Activated CD4-positive, alpha-beta T cell treated with anti-CD3 and anti-CD28 coated beads for 1 hour (primary cell): ENCODE measurements at regions not wholly inside any gene's neighbourhood (a gene's known extent, or its start where the extent isn't known, plus 50 kb on each side); places are given as distances from the start of the nearest gene placed in this dataset.

Experiments
- DNase-seq: peaks from one replicate; pipeline ENCODE4 v3.0.0-alpha.2; 2020

DNA sequence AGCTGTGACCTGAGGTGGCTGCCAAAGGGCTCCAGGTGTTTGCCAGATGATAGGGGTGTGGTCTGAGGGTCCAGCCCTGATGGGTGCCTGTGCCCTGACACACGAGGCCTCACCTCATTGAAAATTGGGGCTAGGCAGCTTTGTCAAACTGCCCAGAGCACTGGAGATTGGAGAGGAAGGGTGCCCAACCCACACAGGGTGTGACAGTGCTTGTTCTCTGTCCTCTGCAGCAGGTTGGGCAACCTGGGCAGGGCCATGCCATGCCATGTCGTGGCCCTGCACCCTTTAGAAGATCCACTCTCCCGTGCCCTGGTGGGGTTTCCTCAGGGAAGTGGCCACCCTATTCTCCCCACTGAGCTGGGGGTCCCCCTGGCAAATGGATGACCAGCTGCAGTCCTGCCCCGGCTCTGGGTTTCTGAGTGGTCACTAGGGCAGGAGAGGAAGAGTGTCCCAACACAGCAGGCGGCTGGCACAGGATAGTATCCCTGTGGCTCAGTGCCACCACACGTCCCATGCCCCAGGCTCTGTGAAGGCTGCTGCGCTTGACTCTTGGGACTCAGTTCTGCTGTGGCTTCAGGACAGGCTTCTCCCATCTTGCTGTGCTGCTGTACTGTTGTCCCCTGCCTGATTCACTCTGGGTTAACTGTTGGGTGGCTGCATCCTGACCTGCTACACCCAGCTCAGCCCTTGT is 100.8 kb upstream of the PITX1 start:
- no peak for DNase-seq

DNA sequence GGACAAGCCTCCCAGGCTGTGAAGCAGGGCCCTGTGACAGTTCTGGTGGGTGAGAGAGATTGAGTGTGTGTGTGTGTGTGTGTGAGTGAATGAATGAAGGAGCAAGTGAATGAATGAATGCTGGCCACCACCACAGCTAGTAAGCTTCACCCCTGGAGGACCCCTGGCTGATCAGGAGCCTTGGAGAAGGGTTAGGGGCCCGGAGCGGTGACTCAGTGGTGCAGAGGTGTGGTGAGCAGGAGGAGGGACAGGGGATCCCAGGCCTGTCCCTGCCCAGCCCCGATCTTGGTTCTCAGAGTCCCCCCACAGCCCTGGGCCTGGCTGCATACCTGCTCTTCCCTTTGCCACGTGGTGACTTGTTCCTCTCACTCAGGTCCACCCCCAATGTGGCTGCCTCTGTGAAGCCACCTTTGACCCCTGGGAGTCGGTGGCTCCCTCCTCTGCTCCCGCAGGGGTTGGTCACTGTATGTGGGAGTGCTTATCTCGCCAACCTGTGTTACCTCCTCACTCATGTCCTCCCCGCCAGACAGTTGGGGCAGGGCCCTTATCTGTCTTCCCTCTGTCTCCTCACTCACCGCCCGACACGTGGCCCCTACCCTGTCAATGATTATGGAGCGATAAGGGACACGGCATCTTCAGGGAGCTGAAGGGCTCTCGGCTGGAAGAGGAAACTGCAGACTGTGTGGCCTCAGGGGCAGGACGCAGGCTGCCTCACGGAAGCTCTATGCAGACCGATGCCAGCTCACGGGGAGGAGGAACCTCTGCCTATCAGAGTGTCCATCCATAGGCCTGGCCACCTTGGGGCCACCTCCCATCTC is 99.9 kb upstream of the PITX1 start:
- no peak for DNase-seq

DNA sequence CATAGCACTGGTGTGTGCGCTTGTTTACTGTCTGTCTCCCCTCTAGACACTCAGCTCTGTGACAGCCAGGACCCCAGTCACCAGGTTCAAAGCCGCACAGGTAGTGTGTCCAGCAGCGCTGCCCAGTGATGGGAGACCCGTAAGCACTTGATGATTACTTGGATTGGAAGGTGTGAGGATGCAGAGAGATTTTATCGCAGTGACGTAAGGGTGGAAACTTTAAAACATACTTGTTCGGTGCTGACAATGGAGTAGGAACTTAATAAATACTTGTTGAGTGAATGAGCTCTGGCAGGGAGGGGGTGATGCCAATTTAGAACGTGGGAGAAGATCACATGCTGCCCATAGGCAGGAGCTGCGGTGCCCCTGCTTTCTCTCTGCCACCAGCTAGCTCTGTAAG is 99.2 kb upstream of the PITX1 start:
- DNase-seq, result no peak

DNA sequence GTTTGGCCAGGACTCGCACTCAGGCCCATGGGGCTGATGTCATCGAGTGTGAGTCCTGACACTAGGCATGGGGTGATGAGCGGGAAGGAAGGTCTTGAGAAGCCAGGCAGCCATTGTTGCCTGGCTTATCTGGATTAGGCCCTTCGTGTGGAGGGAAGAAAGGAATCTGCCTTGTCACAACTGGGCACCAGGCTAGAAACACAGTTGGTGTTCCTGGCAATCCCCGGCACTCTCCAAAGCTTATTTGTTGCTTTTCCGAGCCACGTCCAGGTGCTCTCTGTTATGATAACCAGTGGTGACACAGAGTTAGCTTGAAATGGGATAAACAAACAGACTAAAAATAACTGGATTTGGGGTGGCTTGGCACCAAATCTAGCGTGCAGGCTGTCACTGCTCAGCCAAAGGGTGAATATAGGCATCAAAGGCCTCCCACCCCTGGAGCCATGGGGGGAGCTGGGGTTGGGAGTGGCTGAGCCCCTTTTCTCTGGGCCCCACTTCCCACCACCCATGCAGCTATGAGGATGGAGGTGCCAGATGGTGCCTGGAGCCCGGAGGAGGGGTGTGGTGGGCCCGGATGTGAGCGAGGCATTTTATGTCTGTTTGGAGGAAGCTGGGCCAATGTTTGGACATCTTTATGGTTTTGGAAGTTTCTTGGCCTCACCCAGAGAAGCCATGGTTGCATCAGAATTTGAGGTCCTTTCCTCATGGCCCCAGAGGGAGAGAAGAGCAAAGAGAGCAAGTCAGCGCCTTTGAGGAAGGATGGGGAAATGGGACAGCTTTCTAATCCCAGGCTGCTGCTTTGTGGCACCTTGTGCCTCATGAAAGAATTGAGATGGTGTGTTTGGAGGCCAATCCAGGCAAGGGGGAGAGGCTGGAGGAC is 98.0 kb upstream of the PITX1 start:
- no peak for DNase-seq

DNA sequence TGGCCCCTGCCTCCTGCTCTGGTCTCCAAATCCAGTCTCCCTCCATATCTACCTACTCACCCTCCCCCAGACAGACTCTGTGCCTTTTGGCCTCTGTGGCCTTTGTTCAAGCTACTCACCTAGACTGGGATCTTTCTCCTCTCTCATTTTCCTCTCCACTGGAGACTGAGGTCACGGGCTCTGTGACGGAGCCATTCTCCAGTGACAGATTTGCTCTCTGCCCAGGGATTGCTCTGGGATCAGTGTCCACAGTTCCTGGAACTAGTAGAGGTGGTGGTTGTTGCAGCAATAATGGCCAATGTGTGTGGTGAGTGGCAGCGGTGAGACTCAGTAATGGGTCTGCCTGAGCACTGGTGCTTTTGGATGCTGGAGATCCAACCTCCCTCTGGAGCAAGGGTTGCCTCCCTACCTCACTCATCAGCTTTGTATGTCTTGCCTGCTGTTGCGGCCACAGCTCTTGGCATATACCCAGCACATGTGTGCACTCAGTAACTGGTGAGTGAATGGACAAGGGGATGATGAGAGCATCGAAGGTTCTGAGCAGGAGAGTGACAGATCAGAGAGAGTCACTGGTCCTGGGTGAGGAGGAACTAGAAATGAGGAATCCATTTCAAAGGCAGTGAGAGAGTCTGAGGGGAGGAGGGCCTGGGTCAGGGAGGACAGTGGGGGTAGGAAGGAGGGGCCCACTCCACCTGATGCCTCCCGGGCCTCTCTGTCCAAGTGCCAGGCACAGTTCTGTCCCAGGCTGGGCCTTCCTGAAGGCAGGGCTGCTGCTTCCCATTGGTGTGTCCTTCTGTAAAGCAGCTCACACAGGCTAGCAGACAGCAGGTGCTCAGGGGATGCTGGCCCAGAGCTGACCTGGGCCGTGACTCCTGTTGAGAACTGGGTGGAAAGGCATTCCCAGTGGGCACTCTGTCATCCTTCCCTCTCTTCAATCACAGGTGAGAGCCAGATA is 96.5 kb upstream of the PITX1 start:
- no peak for DNase-seq

DNA sequence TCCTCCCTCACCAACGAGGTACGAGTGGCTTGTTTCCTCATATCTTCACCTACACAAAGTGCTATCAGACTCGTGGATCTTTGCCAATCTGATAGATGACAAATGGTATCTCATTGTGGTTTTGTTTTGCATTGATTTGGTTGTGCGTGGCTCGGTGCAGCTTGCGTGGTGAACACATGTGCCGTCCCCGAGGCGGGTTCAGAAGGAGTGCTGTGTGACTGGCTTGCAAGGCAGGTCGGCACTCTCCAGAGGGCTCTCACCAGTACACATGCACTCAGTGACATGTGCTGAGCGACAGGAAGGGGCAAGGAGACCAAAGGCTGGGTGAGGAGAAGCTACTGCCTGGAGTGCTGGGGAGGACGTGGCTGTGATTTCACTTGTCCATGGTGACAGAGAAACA is 95.3 kb upstream of the PITX1 start:
- no peak for DNase-seq

DNA sequence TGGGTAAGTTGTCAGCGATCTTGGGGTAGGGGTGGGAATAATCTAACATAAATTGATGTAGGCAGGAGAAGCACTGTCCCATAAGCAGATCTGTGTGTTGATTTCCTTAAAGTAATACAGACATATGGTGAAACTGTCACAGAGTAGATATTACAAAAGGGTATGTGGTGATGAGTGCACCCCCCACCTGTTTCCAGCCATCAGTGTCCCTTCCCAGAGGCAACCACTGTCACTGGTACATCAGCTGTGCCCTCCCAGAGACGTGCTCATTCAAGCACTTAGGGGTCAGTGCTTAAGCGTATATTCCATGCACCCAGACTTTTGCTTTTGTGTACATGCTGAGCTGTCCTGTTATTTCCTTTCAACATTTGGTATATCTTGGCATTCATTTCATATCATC is 94.3 kb upstream of the PITX1 start:
- no peak for DNase-seq

DNA sequence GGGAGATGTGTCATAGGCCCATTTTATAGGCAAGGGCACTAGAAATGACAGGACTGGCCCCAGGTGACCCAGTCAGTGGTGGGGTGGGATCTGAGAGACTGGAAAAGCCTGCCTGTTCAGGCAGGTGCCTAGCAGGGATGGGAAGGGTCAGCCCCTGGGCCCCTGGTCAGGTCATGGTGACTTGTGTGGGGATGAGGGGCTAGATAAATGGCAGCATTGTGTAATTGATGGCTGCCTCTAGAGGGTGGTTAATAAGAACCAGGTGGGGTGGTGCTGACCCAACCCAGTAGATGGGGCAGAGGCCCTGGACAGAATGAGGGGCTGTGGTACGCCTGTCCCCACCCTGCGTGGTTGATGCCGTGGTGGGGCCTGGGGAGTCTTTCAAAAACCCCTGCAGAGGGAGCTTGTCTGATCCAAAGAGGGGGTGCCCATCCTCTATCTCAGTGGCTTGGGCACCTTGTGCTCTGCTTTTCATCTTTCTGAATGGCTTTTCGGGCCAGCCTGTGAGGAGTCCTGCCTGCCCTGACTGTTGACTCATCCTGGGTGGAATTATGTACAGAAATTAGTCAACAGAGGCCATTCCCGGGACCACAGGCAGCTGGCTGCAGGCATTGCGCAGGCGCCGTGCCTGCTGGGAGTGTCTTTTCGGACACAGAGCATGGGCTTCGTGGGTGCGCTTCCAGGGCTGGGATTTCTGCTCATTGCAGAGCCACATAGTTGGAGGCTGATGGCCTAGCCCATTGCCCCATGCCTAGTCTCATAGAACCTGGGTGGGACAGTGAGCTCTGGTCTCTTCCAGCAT is 93.6 kb upstream of the PITX1 start:
- no peak for DNase-seq

DNA sequence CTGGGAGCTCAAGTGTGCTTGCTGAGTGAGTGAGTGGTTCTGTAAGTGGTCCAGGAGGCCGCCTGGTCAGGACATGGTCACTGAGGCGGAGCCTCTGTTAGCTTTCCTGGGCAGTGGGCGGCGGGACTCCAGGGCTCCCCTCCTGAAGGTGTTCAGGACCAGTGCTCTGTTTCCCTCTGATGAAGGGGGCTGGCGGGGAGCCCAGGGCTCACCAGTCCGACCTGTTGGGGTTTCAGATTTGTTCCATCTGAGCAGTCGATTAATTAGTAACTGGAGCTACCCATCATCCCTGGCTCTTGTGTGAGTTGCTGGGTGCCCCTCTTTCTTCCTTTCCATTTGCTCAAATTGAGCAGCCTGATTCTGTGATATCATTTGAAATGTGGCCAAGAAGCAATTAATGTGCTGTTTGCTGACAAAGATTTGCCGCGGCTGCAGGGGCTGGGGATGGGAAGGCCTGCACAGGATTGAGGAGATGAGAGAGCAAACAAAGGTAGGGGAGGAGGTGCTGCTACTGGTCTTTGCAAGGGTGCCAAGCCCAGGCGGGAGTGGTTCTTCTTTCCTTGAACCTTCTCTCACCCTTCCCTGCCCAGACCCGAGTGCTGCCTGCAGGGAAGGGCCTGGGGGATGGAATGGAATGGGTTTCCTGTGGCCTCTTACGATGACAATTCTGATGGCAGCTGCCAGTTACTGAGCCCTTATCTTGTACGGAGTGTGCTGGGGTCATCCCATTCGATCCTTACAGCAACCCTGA is 92.8 kb upstream of the PITX1 start:
- DNase-seq, result no peak

DNA sequence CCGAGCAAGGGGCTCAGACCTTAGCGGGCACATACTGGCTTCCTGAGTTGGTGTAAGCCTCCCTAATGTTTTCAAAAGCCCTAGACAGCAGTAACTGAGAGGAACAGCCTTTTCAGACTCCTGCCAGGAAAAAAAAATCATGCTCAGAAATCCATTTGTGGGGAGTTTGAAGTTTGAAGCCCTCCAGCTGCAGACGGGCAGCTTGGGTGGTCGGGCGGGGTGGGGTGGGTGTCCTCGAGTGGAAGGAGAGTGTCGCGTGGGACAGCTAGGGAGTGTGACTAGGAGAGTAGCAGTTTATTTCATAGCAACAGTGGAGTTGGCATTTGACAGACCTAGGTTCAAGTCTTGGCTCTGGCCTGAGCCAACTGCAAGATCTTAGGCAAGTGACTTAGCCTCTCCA is 90.7 kb upstream of the PITX1 start:
- no peak for DNase-seq

DNA sequence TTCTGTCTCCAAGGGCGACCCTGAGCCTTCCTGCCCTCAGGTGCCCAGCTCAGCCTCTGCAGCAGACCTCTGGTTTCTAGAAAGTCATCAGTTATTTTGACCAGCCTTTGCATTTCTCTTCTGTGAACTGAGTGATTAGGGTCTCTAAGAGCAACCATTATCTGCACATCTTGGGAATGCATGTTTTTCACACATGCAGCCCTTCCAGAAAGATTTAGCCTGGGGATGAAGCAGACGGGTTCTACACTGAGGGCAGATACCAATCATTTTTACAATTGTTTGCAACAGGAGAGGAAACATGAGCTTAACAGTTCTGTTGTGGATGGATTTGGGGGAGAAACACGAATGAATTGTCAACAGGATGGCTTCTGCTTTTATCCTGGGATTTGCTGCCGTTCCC is 90.1 kb upstream of the PITX1 start:
- DNase-seq, result no peak

DNA sequence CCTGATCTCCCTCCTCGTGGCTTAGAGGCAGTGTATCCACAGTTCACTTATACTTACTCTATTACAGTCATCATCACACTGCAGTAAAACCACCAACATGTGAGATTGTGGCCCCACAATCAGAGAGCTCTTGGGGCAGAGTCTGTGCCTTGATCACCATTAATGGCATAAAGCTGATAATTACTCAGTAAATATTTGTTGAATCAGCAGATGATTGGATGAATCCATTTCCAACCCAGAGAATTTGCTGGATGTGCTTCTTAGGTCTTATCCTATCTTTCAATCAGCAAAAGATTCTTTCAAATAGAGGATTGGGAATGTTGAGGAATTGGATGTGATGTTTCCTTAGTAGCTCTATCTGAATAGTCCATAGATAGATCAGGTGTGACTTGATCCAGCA is 88.8 kb upstream of the PITX1 start:
- no peak for DNase-seq

DNA sequence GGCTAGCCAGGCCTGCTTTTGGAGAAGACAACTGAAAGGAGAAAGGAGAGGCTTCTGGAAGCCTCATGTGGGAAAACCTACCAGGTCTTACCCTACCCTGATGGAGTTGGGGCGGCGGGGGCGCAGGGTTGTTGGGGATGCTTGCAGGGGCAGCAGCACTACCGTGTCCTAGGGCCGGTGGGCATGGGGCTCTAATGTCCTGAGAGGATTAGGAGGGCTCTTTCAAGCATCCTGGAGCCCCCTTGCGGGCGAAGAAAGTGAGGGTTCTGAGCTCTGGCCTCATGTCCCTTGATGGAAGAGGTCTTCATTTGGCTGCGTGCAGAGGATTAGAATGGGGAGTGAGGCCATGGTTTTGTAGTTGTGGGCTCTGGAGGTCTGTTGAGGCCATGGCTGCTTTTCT is 86.9 kb upstream of the PITX1 start:
- DNase-seq, result no peak

DNA sequence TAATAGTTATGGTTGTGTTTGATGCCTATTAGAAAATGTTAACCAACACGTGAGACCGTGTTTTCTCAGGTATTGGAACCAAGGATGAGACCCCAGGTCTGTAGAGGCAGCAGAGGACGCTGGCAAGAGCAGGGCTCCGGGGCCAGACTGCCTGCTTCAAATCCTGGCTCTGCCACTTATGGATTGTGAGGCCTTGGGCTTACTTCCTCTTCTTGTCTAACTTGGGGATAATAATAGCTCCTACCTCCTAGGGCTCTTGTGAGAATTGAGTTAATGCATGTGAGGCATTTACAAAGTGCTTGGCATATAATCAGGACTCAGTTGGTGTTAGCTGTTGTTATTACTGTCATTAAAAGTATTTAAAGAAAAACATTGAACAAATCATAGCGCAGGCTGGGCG is 85.5 kb upstream of the PITX1 start:
- no peak for DNase-seq

DNA sequence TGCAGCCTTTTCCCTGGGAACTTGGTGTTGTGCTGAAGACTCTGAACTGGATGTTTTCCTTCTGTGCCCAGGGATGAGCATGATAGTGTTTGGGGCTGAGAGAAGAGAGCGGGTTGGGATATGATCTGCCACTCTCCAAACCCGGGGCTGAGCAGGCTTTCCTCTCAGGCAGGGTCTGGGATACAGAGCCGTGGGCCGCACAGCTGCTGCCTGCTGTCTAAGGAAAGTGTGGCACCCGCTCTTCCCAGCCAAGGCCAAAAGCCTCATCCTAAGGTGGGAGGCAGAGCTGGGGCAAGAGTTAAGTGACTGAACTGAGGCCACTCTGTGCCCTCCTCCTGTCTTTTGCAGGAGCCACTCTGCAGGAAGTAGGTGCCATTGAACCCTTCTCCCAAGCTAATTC is 83.6 kb upstream of the PITX1 start:
- no peak for DNase-seq

DNA sequence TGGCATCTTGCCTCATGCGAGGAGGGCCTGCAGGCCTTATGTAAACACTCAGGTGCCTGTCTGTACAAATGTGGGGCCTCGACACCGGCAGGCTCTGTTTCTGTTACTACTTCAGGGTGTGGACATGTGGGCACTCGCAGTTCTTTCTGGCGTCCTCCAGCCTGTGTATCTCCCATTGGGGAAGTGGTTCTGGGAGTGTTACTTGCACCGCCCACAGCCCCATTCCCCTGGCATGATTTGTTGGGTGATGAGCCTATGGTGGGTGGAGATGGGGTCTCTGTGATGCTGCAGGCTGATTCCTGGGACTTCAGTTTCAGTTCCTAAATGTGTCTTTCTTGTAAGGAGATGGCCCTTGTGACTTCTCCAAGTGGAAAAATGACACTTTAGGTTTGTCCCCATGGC is 82.1 kb upstream of the PITX1 start:
- no peak for DNase-seq

DNA sequence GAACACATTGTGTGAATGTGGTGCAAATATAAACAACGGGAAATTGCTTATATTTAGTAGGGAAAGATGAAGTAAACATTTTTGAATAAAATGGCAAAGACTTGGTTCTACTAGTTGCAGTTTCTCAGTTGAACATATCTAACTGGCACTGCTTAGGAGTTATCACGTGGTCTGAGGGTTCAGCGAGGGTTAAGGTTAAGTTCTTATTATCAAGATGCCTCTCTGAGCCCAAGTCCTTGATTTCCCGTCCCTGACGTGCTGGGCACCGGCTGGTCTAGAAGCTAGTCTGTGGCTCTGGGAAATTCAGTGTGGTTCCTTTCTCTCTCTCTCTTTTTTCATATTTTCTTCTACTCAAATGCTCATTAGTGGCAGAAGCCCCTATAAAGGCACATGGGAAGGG is 81.6 kb upstream of the PITX1 start:
- DNase-seq, result no peak

DNA sequence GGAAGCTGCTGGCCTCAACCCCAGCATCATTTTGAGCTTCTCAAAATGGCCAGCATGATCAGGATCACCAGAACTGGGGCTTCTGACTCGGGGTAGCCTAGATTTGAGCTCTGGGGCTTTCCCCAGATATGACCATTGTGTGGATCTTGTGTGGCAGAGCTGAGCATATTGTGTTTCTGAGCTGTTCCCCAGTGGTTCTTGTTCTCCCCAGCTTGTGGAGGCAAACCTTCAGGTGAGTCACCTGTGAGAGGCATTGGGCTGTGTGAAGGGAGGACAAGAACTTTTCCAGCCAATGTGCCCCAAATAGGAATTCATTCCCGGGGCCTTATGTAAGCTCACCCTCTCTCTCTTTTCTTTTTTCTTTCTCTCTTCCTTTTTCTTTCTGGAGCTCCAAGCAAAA is 80.7 kb upstream of the PITX1 start:
- no peak for DNase-seq

DNA sequence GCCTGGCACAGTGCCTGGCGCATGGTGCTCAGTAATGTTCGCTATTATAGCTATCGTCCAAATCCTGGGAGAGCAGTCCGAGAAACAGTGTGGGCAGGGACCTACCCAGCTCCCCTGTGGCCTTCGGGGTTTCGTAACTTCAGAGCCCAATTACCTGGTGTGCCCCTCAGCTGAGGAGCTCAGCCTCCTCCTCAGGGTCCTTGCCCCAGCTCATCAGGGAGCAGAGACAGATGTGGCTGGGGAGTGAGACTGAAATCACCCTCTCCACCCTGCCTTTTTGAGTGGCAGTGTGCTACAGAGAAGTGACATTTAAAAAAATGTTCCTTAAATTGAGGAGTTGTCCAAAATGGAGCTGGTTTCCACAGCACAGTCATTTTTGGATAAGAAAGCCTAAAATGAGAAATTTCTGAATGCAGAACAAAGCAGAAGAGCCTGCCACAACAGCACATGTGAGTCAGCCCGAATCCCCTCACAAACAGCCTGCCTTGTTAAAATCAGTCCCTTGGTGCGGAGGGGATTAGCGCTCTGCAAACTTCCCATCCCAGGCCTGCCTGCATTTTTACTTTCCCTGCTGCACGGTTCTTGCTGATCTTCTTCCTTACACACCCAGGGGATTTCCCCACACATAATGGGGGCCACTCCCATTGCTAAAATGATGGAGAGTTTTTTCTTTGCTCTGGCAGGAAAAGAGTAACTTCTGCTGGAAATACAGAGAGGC is 78.1 kb upstream of the PITX1 start:
- no peak for DNase-seq
